Right forelimb (tissue), 1 donor: ENCODE measurements at regions not wholly inside any gene's neighbourhood (a gene's known extent, or its start where the extent isn't known, plus 50 kb on each side); places are given as distances from the start of the nearest gene placed in this dataset.
"Not testable (repeated sequence)": the region's sequence is repeated elsewhere in the genome, so short reads cannot be mapped to it uniquely, and the experiment has no call there.

Source experiments
- DNase-seq: peaks from one replicate; pipeline ENCODE4 v3.0.0-alpha.2; 2018

DNA sequence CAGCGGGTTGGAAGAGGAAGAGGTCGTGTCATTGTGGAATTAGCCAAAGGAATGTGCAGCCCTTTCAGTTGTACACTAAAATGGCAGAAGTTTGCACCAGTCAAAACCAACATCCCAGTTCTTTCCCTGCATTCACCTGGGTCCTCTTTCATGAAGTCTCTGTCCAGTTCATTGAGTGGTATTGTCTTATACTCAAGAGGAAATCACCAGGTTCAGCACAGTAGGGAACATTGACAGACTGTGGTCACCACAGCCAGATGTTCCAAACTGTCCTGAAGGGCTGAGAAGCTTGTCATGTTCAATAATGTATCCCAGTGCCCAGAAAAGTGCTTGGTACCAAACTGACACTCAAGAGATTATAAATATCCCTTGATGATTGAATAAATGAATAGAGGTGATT is 131.6 kb downstream of the GLUL start:
- no peak for DNase-seq

GRCh38 chr1:182259229-182259872 is 132.2 kb downstream of the GLUL start:
- no peak for DNase-seq

GRCh38 chr1:182257369-182258063 is 134.1 kb downstream of the GLUL start:
- DNase-seq, result no peak

GRCh38 chr1:182256931-182257330 is 134.7 kb downstream of the GLUL start:
- DNase-seq, result no peak

DNA sequence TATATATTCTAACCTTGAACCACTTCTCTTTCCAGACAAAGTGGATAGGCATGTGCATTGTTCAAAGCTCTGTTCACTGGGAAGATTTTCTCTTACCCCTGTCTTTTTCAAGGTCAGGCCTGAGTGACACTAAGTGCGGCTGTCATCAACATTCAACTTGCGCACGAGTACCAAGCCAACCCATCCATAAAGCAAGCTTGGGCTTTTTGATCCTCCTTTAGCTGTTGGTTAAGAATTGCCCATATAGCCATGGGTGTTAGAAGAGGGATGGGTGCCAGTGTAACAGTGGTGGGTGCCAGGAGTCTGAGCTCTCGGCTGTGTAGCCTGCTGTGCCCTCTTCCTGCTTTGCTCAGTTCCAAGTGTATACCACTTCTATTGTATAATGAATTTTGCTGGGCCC is 136.1 kb downstream of the GLUL start:
- DNase-seq, result no peak

DNA sequence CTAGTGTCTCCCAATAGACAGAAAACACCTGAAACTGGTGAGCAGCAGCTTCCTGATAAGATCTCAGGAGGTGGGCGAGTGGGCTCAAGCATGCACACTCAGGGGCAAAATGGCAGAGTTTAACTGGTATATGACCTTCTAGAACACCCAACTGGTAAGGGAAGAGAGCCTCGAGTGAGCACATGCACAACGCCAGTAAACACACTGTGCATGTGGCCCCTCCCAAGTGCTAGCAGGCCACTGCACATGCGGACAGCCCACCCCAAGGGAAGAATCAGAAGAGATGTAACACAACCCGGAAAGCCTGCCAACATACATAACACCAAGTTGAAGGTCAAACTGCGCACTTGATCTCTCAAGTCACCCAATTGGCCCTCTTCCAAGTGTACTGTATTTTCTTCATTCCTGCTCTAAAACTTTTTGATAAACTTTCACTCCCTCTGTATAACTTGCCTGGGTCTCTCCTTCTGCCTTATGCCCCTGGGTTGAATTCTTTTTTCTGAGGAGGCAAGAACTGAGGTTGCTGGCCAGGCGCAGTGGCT is 138.2 kb downstream of the GLUL start:
- DNase-seq, result no peak

DNA sequence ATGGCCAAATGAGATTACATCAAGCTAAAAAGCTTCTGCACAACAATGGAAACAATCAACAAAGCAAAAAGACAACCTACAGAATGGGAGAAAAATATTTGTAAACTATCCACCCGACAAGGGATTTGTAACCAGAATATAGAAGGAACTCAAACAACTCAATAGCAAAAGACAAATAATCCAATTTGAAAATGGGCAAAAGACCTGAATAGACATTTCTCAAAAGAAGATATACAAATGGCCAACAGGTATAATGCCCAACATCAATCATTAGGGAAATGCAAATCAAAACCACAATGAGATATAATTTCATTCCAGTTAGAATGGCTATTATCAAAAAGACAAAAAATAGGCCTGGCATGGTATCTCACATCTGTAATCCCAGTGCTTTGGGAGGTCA is 140.0 kb downstream of the GLUL start:
- no peak for DNase-seq

GRCh38 chr1:182249201-182249676 is 142.4 kb downstream of the GLUL start:
- no peak for DNase-seq

- no peak for DNase-seq
Observed at GRCh38 chr1:182248721-182249120, 142.9 kb downstream of the GLUL start.

- not testable (repeated sequence) for DNase-seq
Observed at GRCh38 chr1:182247813-182248212, 143.8 kb downstream of the GLUL start.

DNA sequence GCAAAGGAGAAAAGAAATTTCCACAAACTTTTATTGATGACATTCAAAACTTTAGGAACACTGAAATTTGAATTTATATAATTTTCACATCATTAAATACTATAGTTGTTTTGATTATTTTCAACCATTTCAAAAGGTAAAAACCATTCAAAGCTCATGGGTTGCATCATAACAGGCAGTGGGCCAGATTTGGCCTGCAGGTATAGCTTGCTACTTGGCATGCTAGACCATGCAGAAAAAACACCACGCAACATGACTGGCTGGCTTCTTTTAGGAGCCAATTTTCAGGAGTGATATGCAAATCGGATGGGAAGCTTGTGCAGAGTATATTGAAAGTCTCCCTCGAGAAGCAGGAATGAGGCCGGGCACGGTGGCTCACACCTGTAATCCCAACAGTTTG is 144.8 kb downstream of the GLUL start:
- DNase-seq, result no peak

DNA sequence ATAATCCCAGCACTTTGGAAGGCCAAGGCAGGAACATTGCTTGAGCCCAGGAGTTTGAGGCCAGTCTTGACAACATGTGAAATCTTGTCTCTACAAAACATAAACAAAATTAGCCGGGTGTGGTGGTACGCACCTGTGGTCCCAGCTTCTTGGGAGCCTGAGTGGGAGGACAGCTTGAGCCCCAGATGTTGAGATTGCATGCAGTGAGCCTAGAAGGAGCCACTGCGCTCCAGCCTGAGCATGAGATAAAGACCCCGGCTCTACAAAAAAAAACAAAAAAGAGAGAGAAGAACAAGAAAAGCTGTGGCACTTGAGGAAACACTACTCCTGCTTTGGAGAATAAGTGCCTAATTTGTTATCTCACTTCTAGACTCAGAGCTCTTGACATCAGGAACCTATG is 146.6 kb downstream of the GLUL start:
- DNase-seq, result no peak

DNA sequence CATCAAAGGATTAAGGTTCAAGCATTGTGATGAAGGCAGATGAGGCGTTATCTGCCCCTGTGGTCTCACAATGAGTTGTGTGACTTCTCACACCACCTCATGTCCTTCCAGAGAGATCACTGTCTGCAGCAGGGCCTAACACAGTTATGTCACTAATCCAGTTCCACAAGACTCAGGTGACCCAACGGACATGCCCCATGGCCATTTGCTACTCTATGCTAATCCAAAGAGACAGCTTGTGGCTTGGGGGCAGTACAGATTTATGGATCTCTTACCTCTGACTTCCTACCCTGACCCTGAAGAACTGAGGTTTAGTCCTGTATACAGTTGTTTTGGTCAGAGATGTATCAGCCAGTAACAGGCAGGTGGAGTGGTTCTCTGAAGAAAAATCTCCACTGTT is 147.1 kb downstream of the GLUL start:
- DNase-seq, result no peak

DNA sequence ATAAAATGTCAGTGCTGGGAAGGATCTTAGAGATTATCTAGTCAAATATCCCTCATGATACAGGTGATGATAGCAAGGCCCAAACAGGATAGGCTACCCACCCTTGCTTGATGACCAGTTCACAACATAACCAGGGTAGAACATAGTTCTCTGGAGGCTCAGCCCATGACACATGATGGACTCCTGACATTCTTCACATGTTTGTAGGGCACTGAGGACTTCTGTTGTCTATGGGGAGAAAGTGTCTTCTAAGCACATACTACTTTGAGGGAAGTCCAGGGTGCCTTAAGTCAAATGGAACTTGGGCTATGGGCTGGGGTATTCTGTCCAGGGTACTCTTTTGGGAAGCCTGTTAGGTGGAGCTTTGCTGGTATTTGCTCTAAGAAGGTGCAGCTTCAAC is 148.9 kb downstream of the GLUL start:
- no peak for DNase-seq

- DNase-seq, result no peak
Observed at GRCh38 chr1:182240085-182240484, 151.5 kb downstream of the GLUL start.

- DNase-seq, result no peak
Observed at GRCh38 chr1:182238421-182238820, 153.2 kb downstream of the GLUL start.

DNA sequence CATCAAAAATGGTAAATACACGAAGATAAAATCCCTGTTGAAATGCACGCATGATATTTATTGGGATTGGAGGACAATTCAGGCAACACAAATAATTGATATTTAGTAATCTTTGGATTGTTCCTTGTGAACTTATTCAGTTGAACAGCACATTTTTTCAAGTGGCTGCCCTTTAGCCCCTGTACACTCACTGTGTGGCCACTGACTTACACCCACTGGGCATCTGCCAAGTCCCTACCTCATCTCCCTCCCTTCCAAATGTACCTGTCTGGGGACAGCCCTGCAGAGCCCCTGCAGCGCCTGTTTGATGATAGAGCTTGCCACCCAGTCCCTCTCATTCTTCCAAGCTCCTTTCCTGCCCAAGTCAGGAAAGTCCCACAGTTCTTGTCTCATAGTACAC is 154.3 kb downstream of the GLUL start:
- DNase-seq, result no peak

GRCh38 chr1:182236651-182237077 is 154.9 kb downstream of the GLUL start:
- DNase-seq, result no peak

GRCh38 chr1:182235952-182236650 is 155.5 kb downstream of the GLUL start:
- no peak for DNase-seq

- no peak for DNase-seq
Observed at GRCh38 chr1:182235604-182235951, 156.0 kb downstream of the GLUL start.

DNA sequence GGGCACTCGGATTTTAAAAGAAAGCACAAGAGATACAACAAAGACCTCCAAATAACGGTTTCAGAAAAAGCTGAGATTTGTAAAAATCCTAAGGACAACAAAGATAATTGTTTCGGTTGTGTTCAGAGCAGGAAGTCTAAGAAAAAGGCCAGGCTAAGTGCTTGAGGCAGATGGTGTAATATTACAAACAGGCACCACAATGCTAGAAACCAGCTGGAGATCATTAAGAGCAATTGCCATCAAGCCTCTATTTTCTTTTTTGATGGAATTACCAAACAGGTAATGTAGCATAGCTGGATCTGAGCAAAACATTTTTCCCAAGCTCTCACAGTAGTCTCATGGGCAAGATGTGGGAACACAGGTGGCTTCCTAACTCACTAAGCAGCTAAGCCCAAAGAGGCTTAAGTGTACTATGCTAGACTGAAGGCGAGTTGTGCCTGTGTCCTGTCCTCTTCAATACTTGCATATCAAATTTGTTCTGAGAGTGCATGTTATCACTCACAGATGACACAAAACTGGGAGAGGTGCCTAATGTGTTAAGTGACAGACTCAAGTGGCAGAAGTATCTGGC is 161.6 kb downstream of the GLUL start:
- DNase-seq, result no peak

- DNase-seq, result no peak
Observed at GRCh38 chr1:182229451-182229850, 162.1 kb downstream of the GLUL start.

GRCh38 chr1:182227864-182228547 is 163.6 kb downstream of the GLUL start:
- no peak for DNase-seq
